OCI-LY1 (cell line): ENCODE measurements at regions not wholly inside any gene's neighbourhood (a gene's known extent, or its start where the extent isn't known, plus 50 kb on each side); places are given as distances from the start of the nearest gene placed in this dataset.

Source experiments
- H2AFZ ChIP-seq: fragments of 200-600 bp; sonication (generic), shearing (Covaris generic); 2 replicates; pipeline ENCODE4 v1.6.0; 2014; ENCODE audit warnings: antibody characterized with exemption, mild to moderate bottlenecking, low read length
- H3F3A ChIP-seq: fragments of 200-600 bp; sonication (generic), shearing (Covaris generic); 2 replicates; pipeline ENCODE4 v1.6.0; 2014; ENCODE audit warnings: mild to moderate bottlenecking, antibody characterized with exemption, low read length, moderate library complexity; ENCODE audit not compliant: insufficient read depth
- H3K27ac ChIP-seq: fragments of 200-600 bp; sonication (generic); 2 replicates; pipeline ENCODE4 v1.5.1; 2014; ENCODE audit warnings: low read length, mixed run types, mild to moderate bottlenecking, low read depth; ENCODE audit not compliant: poor library complexity, severe bottlenecking
- H3K27me3 ChIP-seq: fragments of 200-600 bp; sonication (generic); 2 replicates; pipeline ENCODE4 v1.6.0; 2014; ENCODE audit warnings: antibody characterized with exemption, mild to moderate bottlenecking, low read length, moderate library complexity; ENCODE audit not compliant: insufficient read depth
- H3K36me3 ChIP-seq: fragments of 200-600 bp; sonication (generic); 2 replicates; pipeline ENCODE4 v1.6.1; 2014; ENCODE audit warnings: mild to moderate bottlenecking, antibody characterized with exemption, low read length, moderate library complexity, mixed read lengths; ENCODE audit not compliant: insufficient read depth
- H3K4me1 ChIP-seq: fragments of 200-600 bp; sonication (generic); 2 replicates; pipeline ENCODE4 v1.5.1; 2014; ENCODE audit warnings: mild to moderate bottlenecking, low read length, moderate library complexity; ENCODE audit not compliant: insufficient read depth, severe bottlenecking
- H3K4me2 ChIP-seq: fragments of 200-600 bp; sonication (generic), shearing (Covaris generic); 2 replicates; pipeline ENCODE4 v1.6.1; 2014; ENCODE audit warnings: low read length
- H3K4me3 ChIP-seq: fragments of 200-600 bp; sonication (generic); 2 replicates; pipeline ENCODE4 v1.5.1; 2014; ENCODE audit warnings: low read length, low read depth, mild to moderate bottlenecking, mixed read lengths; ENCODE audit not compliant: poor library complexity, severe bottlenecking
- H3K79me2 ChIP-seq: fragments of 200-600 bp; shearing (Covaris generic); 2 replicates; pipeline ENCODE4 v1.6.1; 2016; ENCODE audit warnings: mixed run types, low read length, mixed read lengths; ENCODE audit not compliant: insufficient read depth
- H3K9ac ChIP-seq: fragments of 200-600 bp; sonication (generic), shearing (Covaris generic); 2 replicates; pipeline ENCODE4 v1.6.1; 2014; ENCODE audit warnings: mild to moderate bottlenecking, low read length, mixed read lengths
- H3K9me2 ChIP-seq: fragments of 200-600 bp; sonication (generic), shearing (Covaris generic); 2 replicates; pipeline ENCODE4 v1.6.1; 2014; ENCODE audit warnings: low read depth, mild to moderate bottlenecking, low read length, mixed read lengths
- H3K9me3 ChIP-seq: fragments of 200-600 bp; shearing (Covaris generic); 2 replicates; pipeline ENCODE4 v1.6.1; 2014; ENCODE audit warnings: low read length, mixed read lengths
- H4K20me1 ChIP-seq: fragments of 200-600 bp; sonication (generic), shearing (Covaris generic); 2 replicates; pipeline ENCODE4 v1.6.0; 2016; ENCODE audit warnings: mild to moderate bottlenecking, low read length; ENCODE audit not compliant: insufficient read depth
- CTCF ChIP-seq: fragments of 200-600 bp; sonication (generic), shearing (Covaris generic); IDR thresholded peaks from 2 replicates; pipeline ENCODE4 v1.5.1; 2017; ENCODE audit warnings: mild to moderate bottlenecking, antibody characterized with exemption, low read length, moderate library complexity, mixed read lengths
- EZH2 ChIP-seq: fragments of 200-600 bp; sonication (generic), shearing (Covaris generic); IDR thresholded peaks from 2 replicates; pipeline ENCODE4 v1.8.0; 2017; ENCODE audit warnings: borderline replicate concordance, mixed run types, mild to moderate bottlenecking, antibody characterized with exemption, low read length, moderate library complexity, mixed read lengths

GRCh38 chr19:34104096-34104495, 68.2 kb upstream of the LSM14A start:
- no peak overlapping the region for H3K27ac ChIP-seq
- H3K4me3 ChIP-seq = no peak overlapping the region
- no peaks in the 10 kb centered on the region for H3K36me3 ChIP-seq
- H3F3A ChIP-seq = no peaks in the 10 kb centered on the region
- no peak overlapping the region for H3K9ac ChIP-seq
- no peak overlapping the region for H2AFZ ChIP-seq
- no peak overlapping the region for H3K4me2 ChIP-seq
- H3K27me3 ChIP-seq = no peaks in the 10 kb centered on the region
- no peaks in the 10 kb centered on the region for H3K79me2 ChIP-seq
- H3K9me2 ChIP-seq = no peaks in the 10 kb centered on the region
- TF ChIP-seq EZH2 = no peak
- no peak for TF ChIP-seq CTCF
- H3K9me3 ChIP-seq = no peaks in the 10 kb centered on the region
- H4K20me1 ChIP-seq = no peaks in the 10 kb centered on the region
- H3K4me1 ChIP-seq = no peaks in the 10 kb centered on the region

GRCh38 chr19:34104557-34104956, 67.7 kb upstream of the LSM14A start:
- H3K9ac ChIP-seq = no peak overlapping the region
- H3K27ac ChIP-seq = no peak overlapping the region
- H3K36me3 ChIP-seq = no peaks in the 10 kb centered on the region
- H3K9me2 ChIP-seq = no peaks in the 10 kb centered on the region
- H3K4me1 ChIP-seq = no peaks in the 10 kb centered on the region
- no peak for TF ChIP-seq EZH2
- TF ChIP-seq CTCF = no peak
- no peak overlapping the region for H3K4me2 ChIP-seq
- no peak overlapping the region for H3K4me3 ChIP-seq
- no peaks in the 10 kb centered on the region for H3K9me3 ChIP-seq
- no peak overlapping the region for H2AFZ ChIP-seq
- no peaks in the 10 kb centered on the region for H3F3A ChIP-seq
- H4K20me1 ChIP-seq = no peaks in the 10 kb centered on the region
- H3K79me2 ChIP-seq = no peaks in the 10 kb centered on the region
- H3K27me3 ChIP-seq = no peaks in the 10 kb centered on the region

GRCh38 chr19:34109596-34109995, 62.7 kb upstream of the LSM14A start:
- no peak overlapping the region for H2AFZ ChIP-seq
- no peaks in the 10 kb centered on the region; the same call in 1 of the 2 replicates for H3K27me3 ChIP-seq
- H3K9me3 ChIP-seq = no peaks in the 10 kb centered on the region
- H3K4me1 ChIP-seq = no peaks in the 10 kb centered on the region
- no peaks in the 10 kb centered on the region for H4K20me1 ChIP-seq
- H3K36me3 ChIP-seq = no peaks in the 10 kb centered on the region
- H3K4me3 ChIP-seq = no peak overlapping the region
- no peaks in the 10 kb centered on the region for H3K9me2 ChIP-seq
- H3K27ac ChIP-seq = no peak overlapping the region
- H3K4me2 ChIP-seq = no peak overlapping the region
- H3K79me2 ChIP-seq = no peaks in the 10 kb centered on the region
- no peak overlapping the region for H3K9ac ChIP-seq
- no peak for TF ChIP-seq EZH2
- no peak for TF ChIP-seq CTCF
- no peaks in the 10 kb centered on the region for H3F3A ChIP-seq
